Immature natural killer cell (primary cell): ENCODE measurements at regions not wholly inside any gene's neighbourhood (a gene's known extent, or its start where the extent isn't known, plus 50 kb on each side); places are given as distances from the start of the nearest gene placed in this dataset.

Experiments used
- DNase-seq, 3 donors: peaks; one replicate each; pipeline ENCODE4 v3.0.0; 2022; ENCODE audit warnings: mixed read lengths in 1 of 3
- H3K27ac Mint-ChIP-seq, 6 donors: one replicate each; pipeline ENCODE4 v1.8.0; 2020; ENCODE audit warnings: mixed read lengths in 6 of 6, mild to moderate bottlenecking in 5 of 6, inconsistent platforms in 4 of 6, moderate library complexity in 3 of 6
- H3K27me3 Mint-ChIP-seq, 3 donors: one replicate each; pipeline ENCODE4 v1.8.0; 2020 to 2021; ENCODE audit warnings: low read depth in 3 of 3, mild to moderate bottlenecking in 3 of 3, mixed read lengths in 3 of 3, moderate library complexity in 3 of 3, inconsistent platforms in 1 of 3
- H3K36me3 Mint-ChIP-seq, 3 donors: one replicate each; pipeline ENCODE4 v1.8.0; 2020; ENCODE audit warnings: mixed read lengths in 3 of 3, inconsistent platforms in 2 of 3, mild to moderate bottlenecking in 2 of 3
- H3K4me1 Mint-ChIP-seq, 2 donors: one replicate each; pipeline ENCODE4 v1.8.0; 2020; ENCODE audit warnings: inconsistent platforms in 2 of 2, mild to moderate bottlenecking in 2 of 2, mixed read lengths in 2 of 2, moderate library complexity in 1 of 2
- H3K4me3 Mint-ChIP-seq, 5 donors: one replicate each; pipeline ENCODE4 v1.8.0; 2020; ENCODE audit warnings: mild to moderate bottlenecking in 5 of 5, mixed read lengths in 5 of 5, inconsistent platforms in 3 of 5, moderate library complexity in 3 of 5
- H3K9me3 Mint-ChIP-seq, 6 donors: one replicate each; pipeline ENCODE4 v1.8.0; 2020; ENCODE audit warnings: mild to moderate bottlenecking in 6 of 6, mixed read lengths in 6 of 6, inconsistent platforms in 4 of 6, moderate library complexity in 3 of 6

DNA sequence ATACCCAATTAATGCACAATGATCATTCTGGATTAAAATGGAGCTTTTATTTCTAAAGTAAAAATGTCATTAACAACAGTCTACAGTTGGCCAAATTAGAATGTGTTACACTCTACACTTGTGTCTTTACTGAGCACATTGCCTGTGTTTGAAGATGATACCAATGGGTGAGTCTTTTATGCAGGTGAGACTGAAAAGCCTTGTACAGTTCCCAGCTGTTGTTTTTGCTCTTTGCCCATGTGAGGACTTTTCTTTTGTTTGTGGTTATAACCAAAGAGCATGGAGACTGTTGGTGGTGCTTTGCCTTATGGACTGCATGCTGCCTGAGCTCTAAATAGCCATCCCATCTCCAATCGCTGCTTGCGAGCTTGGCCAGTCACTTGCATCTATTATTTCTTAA is 264.5 kb downstream of the GATA3 start:
- H3K36me3 Mint-ChIP-seq = peaks cover 0 to 7% (median 0%) of the 10 kb centered on the region in 3 donors
- no peak for DNase-seq
- no peak overlapping the region for H3K27ac Mint-ChIP-seq
- H3K9me3 Mint-ChIP-seq = no peaks in the 10 kb centered on the region
- no peaks in the 10 kb centered on the region for H3K4me1 Mint-ChIP-seq
- H3K4me3 Mint-ChIP-seq = no peak overlapping the region
- peaks cover 4 to 7% (median 5%) of the 10 kb centered on the region in 3 donors for H3K27me3 Mint-ChIP-seq

DNA sequence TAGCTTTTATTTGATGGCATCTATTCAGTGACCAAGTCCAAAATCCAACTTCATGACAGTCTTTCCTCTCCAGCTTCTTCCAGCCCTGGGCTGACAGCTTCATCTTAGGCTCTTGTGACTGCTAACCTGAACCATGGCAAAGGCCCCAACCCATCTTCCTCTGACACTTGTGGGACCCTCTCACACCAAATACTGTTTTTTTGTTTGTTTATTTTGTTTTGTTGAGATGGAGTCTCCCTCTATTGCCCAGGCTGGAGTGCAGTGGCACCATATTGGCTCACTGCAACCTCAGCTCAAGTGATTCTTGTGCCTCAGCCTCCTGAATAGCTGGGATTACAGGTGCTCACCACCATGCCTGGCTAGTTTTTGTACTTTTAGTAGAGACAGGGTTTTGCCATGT is 265.2 kb downstream of the GATA3 start:
- no peak overlapping the region for H3K4me3 Mint-ChIP-seq
- DNase-seq = no peak
- H3K4me1 Mint-ChIP-seq = no peaks in the 10 kb centered on the region

DNA sequence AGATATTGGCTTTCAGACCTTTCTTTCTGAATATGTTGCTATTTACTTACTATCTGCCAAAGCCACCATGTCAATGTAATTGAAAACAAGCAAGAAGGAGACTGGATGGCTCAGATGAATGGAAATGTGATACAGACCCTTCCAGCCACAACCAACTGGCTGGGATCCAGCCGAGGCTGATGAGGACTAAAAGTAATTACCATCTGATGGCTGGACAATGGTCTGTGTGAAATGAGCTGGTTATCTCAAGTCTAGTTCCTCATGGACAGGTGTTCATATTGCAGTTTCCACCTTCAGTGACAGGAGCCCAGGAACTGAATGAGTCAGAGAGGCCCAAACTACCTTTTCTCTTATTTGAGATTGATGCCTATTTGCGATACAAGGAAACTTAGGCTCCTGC is 267.5 kb downstream of the GATA3 start:
- Mint-ChIP-seq H3K4me1 (no peaks in the 10 kb centered on the region), H3K27ac (no peak overlapping the region), H3K9me3 (no peaks in the 10 kb centered on the region), H3K4me3 (no peak overlapping the region), H3K27me3 (peaks cover 7 to 10% (median 9%) of the 10 kb centered on the region in 3 donors), H3K36me3 (peaks cover 0 to 7% (median 0%) of the 10 kb centered on the region in 3 donors)
- DNase-seq = no peak

More for the DNA sequence above, 265.2 kb downstream of the GATA3 start:
- Mint-ChIP-seq H3K9me3 (no peaks in the 10 kb centered on the region), H3K27ac (no peak overlapping the region), H3K27me3 (peaks cover 4 to 9% (median 5%) of the 10 kb centered on the region in 3 donors), H3K36me3 (peaks cover 0 to 7% (median 0%) of the 10 kb centered on the region in 3 donors)

DNA sequence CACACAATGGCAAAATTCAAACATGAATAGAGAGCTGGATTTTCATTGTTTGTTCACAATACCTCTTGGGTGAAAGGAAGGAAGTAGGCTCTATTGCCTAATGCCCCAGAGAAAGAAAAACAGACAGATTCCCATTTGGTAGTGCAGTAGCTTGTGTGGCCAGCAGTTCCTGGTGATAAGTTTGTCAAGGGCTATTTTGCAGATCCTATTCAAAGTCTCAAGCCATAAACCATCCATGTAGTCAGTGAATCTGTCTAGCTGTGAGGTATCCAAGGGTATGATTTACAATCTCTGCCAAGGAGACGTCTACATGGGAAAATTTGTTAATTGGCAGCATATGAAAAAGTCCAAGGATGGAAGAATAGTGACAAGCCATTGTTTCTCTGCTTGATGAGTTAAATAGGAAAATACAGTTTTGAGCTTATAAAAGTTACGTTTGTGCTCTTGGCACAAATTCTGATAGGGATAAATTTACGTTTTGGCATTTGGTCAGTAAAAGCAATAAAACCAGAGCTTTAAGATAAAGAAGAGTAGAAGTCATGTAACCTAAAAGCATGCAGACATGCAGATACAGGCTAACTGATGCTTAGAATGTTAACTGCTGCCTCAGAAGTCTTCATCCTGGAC is 269.1 kb downstream of the GATA3 start:
- peaks cover 7 to 12% (median 9%) of the 10 kb centered on the region in 3 donors for H3K27me3 Mint-ChIP-seq
- no peaks in the 10 kb centered on the region for H3K4me1 Mint-ChIP-seq
- no peak for DNase-seq
- peak overlapping the region in 1 of 6 donors; percentile 9 for H3K27ac Mint-ChIP-seq
- H3K36me3 Mint-ChIP-seq = peaks cover 0 to 7% (median 0%) of the 10 kb centered on the region in 3 donors
- no peak overlapping the region for H3K4me3 Mint-ChIP-seq
- H3K9me3 Mint-ChIP-seq = no peaks in the 10 kb centered on the region

DNA sequence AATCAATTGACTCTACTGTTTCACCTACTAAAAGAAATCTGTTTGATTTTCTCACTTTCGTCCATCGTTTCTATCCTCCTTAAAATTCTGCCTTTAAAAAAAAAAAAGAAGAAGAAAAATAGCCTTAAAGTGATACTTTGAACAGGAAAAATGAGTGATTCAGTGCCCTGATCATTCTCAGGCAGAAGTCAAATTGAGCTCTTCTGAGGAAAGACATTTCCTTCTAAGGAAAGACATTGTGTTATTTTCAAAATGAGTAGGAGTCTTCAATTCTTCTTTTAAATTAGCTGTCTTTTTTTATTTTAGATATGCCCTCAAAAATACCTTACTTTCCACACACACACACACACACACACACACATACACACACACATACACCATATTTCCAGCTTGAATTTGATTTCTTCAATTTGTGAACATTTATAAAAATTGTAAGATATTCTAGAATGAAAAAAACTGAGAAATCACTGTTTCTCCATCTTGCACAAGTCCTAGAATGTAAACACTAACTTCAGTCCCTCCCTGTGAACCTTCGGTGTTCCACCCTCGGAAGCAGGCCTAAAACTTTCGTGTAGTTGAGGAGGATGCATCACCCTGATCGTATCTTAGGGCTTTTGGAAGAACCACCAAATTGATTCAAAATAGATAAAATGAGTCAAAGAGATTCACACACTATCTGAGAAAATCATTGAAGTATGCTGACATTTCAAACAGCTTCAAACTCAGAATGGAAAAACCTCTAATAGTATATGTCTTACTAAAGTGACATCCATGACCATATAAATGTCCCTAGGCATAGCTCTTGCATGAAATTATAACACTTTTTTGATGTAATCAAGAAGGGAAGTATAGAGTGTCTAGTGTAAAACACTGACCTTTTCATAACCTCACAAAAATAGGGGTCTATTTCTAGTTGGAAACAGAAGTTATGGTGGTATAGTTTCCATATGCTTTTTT is 270.8 kb downstream of the GATA3 start:
- Mint-ChIP-seq H3K4me1 (peaks cover 0 to 3% of the 10 kb centered on the region in 2 donors), H3K27me3 (peaks cover 7 to 14% (median 7%) of the 10 kb centered on the region in 3 donors), H3K4me3 (no peak overlapping the region), H3K27ac (no peak overlapping the region), H3K36me3 (peaks cover 0 to 3% (median 0%) of the 10 kb centered on the region in 3 donors), H3K9me3 (no peaks in the 10 kb centered on the region)
- no peak for DNase-seq

DNA sequence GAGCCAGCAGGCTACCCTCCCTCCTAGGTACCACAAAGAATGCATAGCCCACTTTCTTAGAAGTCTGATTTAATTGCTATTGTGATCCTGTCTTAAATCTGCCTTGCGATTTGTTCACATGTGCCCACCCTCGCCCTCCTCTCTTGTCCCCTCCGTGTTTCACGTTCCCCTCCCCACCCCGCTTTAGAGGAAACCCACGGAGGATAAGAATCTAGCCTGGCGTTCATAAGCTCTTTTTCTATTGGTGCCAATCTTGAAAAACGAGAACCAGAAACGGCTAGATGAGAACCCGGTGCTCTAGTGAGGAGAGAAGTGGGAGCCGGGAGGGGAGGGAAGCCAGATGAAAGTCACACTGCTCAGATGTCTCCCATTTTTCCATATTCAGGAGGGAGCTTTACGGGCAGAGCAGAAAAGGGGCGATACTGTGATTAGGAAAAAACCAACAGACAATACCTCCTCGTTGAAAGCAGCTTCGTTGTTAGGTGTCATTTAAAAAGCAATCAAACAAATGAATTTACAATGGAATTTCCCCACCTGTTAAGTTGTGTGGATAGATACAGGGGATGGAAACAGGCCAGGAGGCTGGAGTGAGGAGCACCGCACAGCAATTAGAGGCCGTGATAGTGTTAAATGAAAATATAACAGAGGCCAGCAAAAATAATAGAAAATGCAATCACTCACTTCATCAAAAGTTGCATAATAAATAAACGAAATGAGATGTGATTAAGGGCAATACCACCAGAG is 272.1 kb downstream of the GATA3 start:
- no peak overlapping the region for H3K4me3 Mint-ChIP-seq

DNA sequence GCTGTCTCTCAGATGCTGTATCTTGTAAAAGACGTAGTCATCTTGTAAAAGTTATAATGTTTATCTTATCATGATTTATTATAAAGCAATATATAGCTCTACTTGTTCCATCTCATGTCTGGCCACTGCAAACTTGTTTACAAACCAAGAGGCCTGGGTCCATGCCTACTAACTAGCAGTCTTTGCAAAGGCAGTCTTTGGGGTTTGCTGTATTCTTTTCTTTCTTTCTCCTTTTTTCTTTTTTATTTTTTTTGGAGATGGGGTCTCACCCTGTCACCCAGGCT is 272.6 kb downstream of the GATA3 start:
- Mint-ChIP-seq H3K27ac (no peak overlapping the region), H3K4me1 (peaks cover 15 to 19% of the 10 kb centered on the region in 2 donors), H3K4me3 (no peak overlapping the region), H3K9me3 (no peaks in the 10 kb centered on the region), H3K36me3 (no peaks in the 10 kb centered on the region), H3K27me3 (peaks cover 8 to 24% (median 11%) of the 10 kb centered on the region in 3 donors)
- no peak for DNase-seq

More for the DNA sequence above, 272.1 kb downstream of the GATA3 start:
- peaks cover 10 to 14% of the 10 kb centered on the region in 2 donors for H3K4me1 Mint-ChIP-seq
- H3K27me3 Mint-ChIP-seq = peaks cover 5 to 20% (median 7%) of the 10 kb centered on the region in 3 donors
- H3K36me3 Mint-ChIP-seq = no peaks in the 10 kb centered on the region
- DNase-seq = no peak
- H3K27ac Mint-ChIP-seq = peak overlapping the region in 1 of 6 donors; percentile 13
- H3K9me3 Mint-ChIP-seq = no peaks in the 10 kb centered on the region

DNA sequence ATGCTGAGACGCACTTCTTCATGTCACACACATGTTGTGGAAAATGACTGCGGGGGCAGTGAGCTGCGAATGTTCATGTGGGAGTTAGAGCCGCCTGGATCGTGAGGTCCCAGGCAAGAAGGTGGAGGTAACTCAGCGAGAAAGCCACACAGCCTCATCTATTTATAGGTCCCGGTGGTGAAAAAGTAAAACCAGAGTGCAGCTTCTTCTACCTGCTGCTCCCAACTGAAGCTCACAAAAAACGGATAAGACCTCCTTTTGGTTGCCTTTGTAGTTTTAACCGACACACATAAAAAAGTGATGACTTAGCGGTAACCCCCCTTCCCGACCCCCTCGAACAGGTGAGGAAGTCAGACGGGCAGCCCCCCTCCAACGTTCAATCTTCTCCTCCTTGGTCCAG is 276.9 kb downstream of the GATA3 start:
- peaks cover 0 to 3% (median 0%) of the 10 kb centered on the region in 3 donors for H3K36me3 Mint-ChIP-seq
- peaks cover 35 to 41% of the 10 kb centered on the region in 2 donors for H3K4me1 Mint-ChIP-seq
- H3K27me3 Mint-ChIP-seq = peaks cover 10 to 24% (median 12%) of the 10 kb centered on the region in 3 donors
- peak overlapping the region; percentile 81 to 99 (median 92) for H3K27ac Mint-ChIP-seq
- peaks cover 0 to 2% (median 0%) of the 10 kb centered on the region in 6 donors for H3K9me3 Mint-ChIP-seq
- DNase-seq = peak; percentile 9 to 34 (median 22)
- H3K4me3 Mint-ChIP-seq = peak overlapping the region; percentile 73 to 91 (median 80)

DNA sequence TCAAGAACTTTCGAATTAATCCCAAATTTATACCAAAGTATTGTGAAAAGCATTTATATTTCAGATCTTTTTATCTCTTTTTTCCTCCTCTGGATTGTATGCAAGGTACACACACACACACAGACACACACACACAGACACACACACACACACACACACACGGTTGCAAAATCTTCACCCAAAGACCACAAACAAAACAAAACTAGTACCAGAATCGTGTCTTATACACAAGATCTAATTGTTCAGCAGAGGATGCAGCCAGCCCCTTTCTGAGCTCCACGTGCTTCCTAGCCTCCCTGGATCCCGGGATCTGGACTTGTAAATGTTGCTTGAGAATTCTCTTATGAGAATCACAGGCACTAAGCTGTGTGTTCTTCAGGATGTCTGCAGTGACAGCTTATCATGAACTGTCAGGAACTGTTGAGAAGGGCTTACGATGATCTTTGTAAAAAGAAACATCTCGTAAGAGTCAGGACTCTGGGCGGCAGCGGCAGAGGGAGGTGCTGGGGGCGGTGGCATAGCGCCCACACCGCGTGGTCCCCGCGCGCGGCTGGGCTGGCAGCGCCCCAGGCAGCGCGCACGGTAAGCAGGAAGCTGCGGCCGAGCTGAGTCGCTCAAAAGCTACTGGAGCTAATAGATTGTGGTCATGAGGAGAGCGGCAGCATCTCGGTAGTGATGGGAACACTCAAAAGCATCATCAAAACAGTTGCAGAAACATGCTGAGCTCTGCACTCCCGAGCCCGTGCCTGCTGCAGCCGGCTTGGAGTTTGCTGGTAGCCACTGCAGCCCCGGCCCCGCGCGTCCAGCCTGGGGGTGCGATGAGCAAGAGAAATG is 277.6 kb downstream of the GATA3 start:
- Mint-ChIP-seq H3K4me3 (peak overlapping the region; percentile 73 to 91 (median 80)), H3K27me3 (peaks cover 8 to 23% (median 12%) of the 10 kb centered on the region in 3 donors), H3K4me1 (peaks cover 35 to 41% of the 10 kb centered on the region in 2 donors), H3K36me3 (peaks cover 0 to 3% (median 0%) of the 10 kb centered on the region in 3 donors), H3K27ac (peak overlapping the region; percentile 81 to 99 (median 92)), H3K9me3 (peaks cover 0 to 2% (median 0%) of the 10 kb centered on the region in 6 donors)
- DNase-seq = peak; percentile 89 to 94 (median 92)

DNA sequence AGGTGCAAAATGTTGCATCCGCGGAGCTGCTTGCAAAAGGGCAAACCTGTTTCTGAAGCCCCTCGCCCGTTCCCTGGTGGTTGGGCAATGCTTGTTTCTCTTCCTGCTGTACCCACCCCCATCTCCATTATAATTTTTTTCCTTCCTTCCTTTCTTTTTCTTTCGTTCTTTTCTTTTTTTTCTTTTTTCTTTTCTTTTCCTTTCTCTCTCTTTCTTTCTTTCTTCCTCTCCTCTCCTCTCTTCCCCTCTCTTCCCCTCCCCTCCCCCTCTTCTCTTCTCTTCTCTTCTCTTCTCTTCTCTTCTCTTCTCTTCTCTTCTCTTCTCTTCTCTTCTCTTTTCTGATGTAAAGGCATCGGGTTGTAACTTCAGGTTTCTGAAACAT is 278.2 kb downstream of the GATA3 start:
- Mint-ChIP-seq H3K27ac (peak overlapping the region; percentile 81 to 99 (median 92)), H3K27me3 (peaks cover 8 to 22% (median 12%) of the 10 kb centered on the region in 3 donors), H3K4me1 (peaks cover 35 to 41% of the 10 kb centered on the region in 2 donors), H3K9me3 (peaks cover 0 to 2% (median 0%) of the 10 kb centered on the region in 6 donors), H3K4me3 (peak overlapping the region; percentile 73 to 91 (median 80)), H3K36me3 (peaks cover 0 to 3% (median 0%) of the 10 kb centered on the region in 3 donors)
- DNase-seq = no peak

DNA sequence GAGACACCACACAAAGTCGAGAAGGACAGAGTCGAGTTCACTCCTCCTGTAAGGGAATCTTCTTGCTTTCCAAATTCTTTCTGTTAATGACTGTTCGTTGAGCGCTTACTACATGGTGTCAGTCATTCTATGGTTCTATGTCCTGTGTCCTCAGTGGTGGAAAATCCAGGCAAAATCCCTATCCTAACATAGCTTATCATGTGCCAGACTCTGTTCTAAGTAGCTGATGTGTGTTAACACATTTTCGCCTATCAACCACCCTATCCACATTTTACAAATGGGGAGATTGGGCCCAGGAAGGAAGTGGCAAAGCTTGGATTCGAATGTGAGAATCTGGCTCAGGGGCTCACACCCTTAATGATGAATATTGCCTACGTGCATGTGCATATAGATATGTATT is 280.1 kb downstream of the GATA3 start:
- H3K9me3 Mint-ChIP-seq = peaks cover 0 to 6% (median 0%) of the 10 kb centered on the region in 6 donors
- no peak for DNase-seq
- peak overlapping the region in 1 of 5 donors; percentile 31 for H3K4me3 Mint-ChIP-seq
- H3K4me1 Mint-ChIP-seq = peaks cover 35 to 41% of the 10 kb centered on the region in 2 donors
- H3K27me3 Mint-ChIP-seq = peaks cover 8 to 22% (median 13%) of the 10 kb centered on the region in 3 donors
- peak overlapping the region in 5 of 6 donors; percentile 17 to 90 (median 73) for H3K27ac Mint-ChIP-seq
- H3K36me3 Mint-ChIP-seq = peaks cover 0 to 3% (median 0%) of the 10 kb centered on the region in 3 donors

DNA sequence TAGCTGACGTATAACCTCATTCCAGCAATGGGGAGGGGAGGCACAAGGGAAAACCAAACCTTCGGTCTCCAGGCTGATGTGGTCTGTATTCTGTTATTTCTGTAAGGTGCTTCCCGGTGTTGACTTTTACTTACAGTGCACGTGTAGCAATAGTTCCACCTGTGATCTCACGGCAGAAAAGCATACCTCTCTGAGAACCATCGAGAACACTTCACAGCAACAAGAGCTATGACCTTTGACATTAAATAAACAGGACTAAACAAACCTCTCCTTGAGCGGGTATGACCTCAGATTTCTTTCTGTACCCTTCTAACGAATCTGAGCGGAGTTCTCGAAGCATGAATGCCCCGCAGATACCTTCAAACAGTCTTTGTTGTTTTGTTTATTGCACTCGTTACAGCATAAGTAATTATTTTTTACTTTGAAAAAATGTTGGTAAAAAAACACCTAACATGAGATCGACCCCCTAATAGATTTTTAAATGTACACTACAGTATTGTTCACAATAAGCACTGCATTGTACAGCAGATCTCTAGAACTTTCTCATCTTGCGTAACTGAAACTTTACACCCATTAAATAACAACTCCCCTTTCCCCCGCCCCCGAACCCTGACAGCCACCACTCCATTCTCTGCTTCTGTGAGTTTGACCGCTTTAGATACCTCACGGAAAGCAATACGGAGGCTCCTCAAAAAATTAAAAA is 282.3 kb downstream of the GATA3 start:
- H3K4me3 Mint-ChIP-seq = no peak overlapping the region
- no peak for DNase-seq
- peaks cover 9 to 13% (median 11%) of the 10 kb centered on the region in 3 donors for H3K27me3 Mint-ChIP-seq
- H3K4me1 Mint-ChIP-seq = peaks cover 19 to 29% of the 10 kb centered on the region in 2 donors
- peaks cover 0 to 3% (median 0%) of the 10 kb centered on the region in 3 donors for H3K36me3 Mint-ChIP-seq
- peak overlapping the region in 1 of 6 donors; percentile 34 for H3K27ac Mint-ChIP-seq
- peaks cover 0 to 8% (median 0%) of the 10 kb centered on the region in 6 donors for H3K9me3 Mint-ChIP-seq
